ENCODE measurements at regions not wholly inside any gene's neighbourhood (a gene's known extent, or its start where the extent isn't known, plus 50 kb on each side); places are given as distances from the start of the nearest gene placed in this dataset.

- Histone ChIP-seq H2BK20ac (ENCODE audit: low read depth, low read length, poor library complexity, severe bottlenecking) (no peak overlapping the region), H3K9me3 (ENCODE audit: control insufficient read depth, low read depth, low read length) (no peaks in the 10 kb centered on the region), H2BK15ac (ENCODE audit: low read depth, low read length) (no peak overlapping the region), H2BK5ac (ENCODE audit: insufficient read length, low read length) (no peak overlapping the region), H2BK120ac (ENCODE audit: low read depth, low read length, poor library complexity, severe bottlenecking) (no peak overlapping the region), H4K5ac (ENCODE audit: insufficient read length, low read depth, low read length) (no peak overlapping the region), H3K9ac (ENCODE audit: extremely low read depth, insufficient read length, low read length) (no peak overlapping the region), H3T11ph (ENCODE audit: low read length) (no peak overlapping the region), H3K23me2 (ENCODE audit: insufficient read length, low read depth, low read length, poor library complexity, severe bottlenecking) (no peaks in the 10 kb centered on the region), H3K27ac (ENCODE audit: insufficient read length, low read depth, low read length) (no peak overlapping the region), H3K4me1 (ENCODE audit: insufficient read depth, low read length) (peaks cover 4% of the 10 kb centered on the region; the same call in 1 of the 2 replicates), H3K79me1 (ENCODE audit: insufficient read depth, low read depth, low read length, poor library complexity, severe bottlenecking) (no peaks in the 10 kb centered on the region), H3K4ac (ENCODE audit: low read depth, low read length) (no peak overlapping the region), H4K8ac (replicated peaks; ENCODE audit: insufficient read length, low read depth, low read length) (no peak overlapping the region), H3K27me3 (ENCODE audit: insufficient read depth, low read length) (no peaks in the 10 kb centered on the region), H3K23ac (ENCODE audit: insufficient read length, low read depth, low read length) (no peak overlapping the region), H2BK12ac (ENCODE audit: insufficient read length, low read depth, low read length) (no peak overlapping the region), H4K91ac (ENCODE audit: insufficient read length, low read depth, low read length) (no peak overlapping the region), H3K56ac (ENCODE audit: insufficient read length, low read depth, low read length) (no peak overlapping the region), H2AFZ (ENCODE audit: low read length) (no peak overlapping the region), H3K4me2 (ENCODE audit: insufficient read depth, insufficient read length, low read length) (no peak overlapping the region), H2AK5ac (ENCODE audit: insufficient read length, low read length) (no peak overlapping the region), H3K14ac (ENCODE audit: insufficient read depth, low read length) (no peak overlapping the region), H4K20me1 (ENCODE audit: control insufficient read depth, insufficient read depth, insufficient read length) (no peaks in the 10 kb centered on the region), H3K79me2 (ENCODE audit: insufficient read depth, low read length) (no peaks in the 10 kb centered on the region), H3K18ac (ENCODE audit: insufficient read length, low read depth, low read length) (no peak overlapping the region)
- H3K4me3 Mint-ChIP-seq, result no peak overlapping the region
- H3K36me3 Mint-ChIP-seq (ENCODE audit: insufficient read depth in 1 of 3, low read depth in 3 of 3), result no peaks in the 10 kb centered on the region
- DNase-seq, result no peak
- no peak for TF ChIP-seq CTCF (conservative IDR thresholded peaks at IDR 0.05)
- WGBS (ENCODE audit: extremely low coverage, insufficient read length, low lambda C conversion rate), result no CpG with 5 or more reads among the region's 3 CpGs
- no peaks in the 10 kb centered on the region for H3K9me3 Mint-ChIP-seq
- no peaks in the 10 kb centered on the region for H3K27me3 Mint-ChIP-seq (ENCODE audit: low read depth)
- H3K27ac Mint-ChIP-seq, result no peak overlapping the region
- H3K4me1 Mint-ChIP-seq, result peaks cover 26 to 31% of the 10 kb centered on the region in 2 experiments
Measured at GRCh38 chr13:33515146-33515545, 229.6 kb upstream of the STARD13 start.
